Trophoblast cell (in vitro differentiated cells and primary cell): ENCODE measurements at regions not wholly inside any gene's neighbourhood (a gene's known extent, or its start where the extent isn't known, plus 50 kb on each side); places are given as distances from the start of the nearest gene placed in this dataset.

Experiments used
- DNase-seq, 2 donors: peaks; one replicate each; pipeline ENCODE4 v3.0.0-alpha.2; 2016
- H2AFZ ChIP-seq: 2 replicates; pipeline ENCODE4 v1.6.1; 2013; ENCODE audit warnings: low read length, moderate library complexity, mild to moderate bottlenecking; ENCODE audit not compliant: insufficient read depth, poor library complexity
- H2AK5ac ChIP-seq: 2 replicates; pipeline ENCODE4 v1.6.1; 2013; ENCODE audit warnings: mild to moderate bottlenecking, low read length
- H2BK120ac ChIP-seq: 2 replicates; pipeline ENCODE4 v1.6.1; 2013; ENCODE audit warnings: low read length, mild to moderate bottlenecking, moderate library complexity; ENCODE audit not compliant: insufficient read depth, poor library complexity
- H2BK12ac ChIP-seq: 2 replicates; pipeline ENCODE4 v1.6.1; 2013; ENCODE audit warnings: mild to moderate bottlenecking, low read length, moderate library complexity
- H2BK5ac ChIP-seq: 2 replicates; pipeline ENCODE4 v1.6.1; 2013; ENCODE audit warnings: low read length, low read depth, moderate library complexity, mild to moderate bottlenecking; ENCODE audit not compliant: poor library complexity
- H3K14ac ChIP-seq: 2 replicates; pipeline ENCODE4 v1.6.1; 2013; ENCODE audit warnings: mild to moderate bottlenecking, low read length
- H3K18ac ChIP-seq: 2 replicates; pipeline ENCODE4 v1.6.1; 2013; ENCODE audit warnings: mild to moderate bottlenecking, low read length
- H3K23ac ChIP-seq: 2 replicates; pipeline ENCODE4 v1.6.1; 2013; ENCODE audit warnings: low read length
- H3K27ac ChIP-seq: 2 replicates; pipeline ENCODE4 v1.5.1; 2013; ENCODE audit warnings: low read depth, mild to moderate bottlenecking, inconsistent platforms, low read length, moderate library complexity
- H3K27me3 ChIP-seq: 2 replicates; pipeline ENCODE4 v1.6.1; 2013; ENCODE audit warnings: inconsistent platforms, mild to moderate bottlenecking, low read length, moderate library complexity; ENCODE audit not compliant: insufficient read depth
- H3K36me3 ChIP-seq, 2 experiments: 1 replicate in 1 of 2; 2 replicates in 1 of 2; pipeline ENCODE4 v1.6.1; 2013; ENCODE audit warnings: low read length in 2 of 2, mild to moderate bottlenecking in 2 of 2, moderate library complexity in 1 of 2; ENCODE audit not compliant: insufficient read depth in 2 of 2, control insufficient read depth in 1 of 2
- H3K4ac ChIP-seq: 2 replicates; pipeline ENCODE4 v1.6.1; 2013; ENCODE audit warnings: low read depth, mild to moderate bottlenecking, low read length, moderate library complexity
- H3K4me1 ChIP-seq, 2 experiments: 1 replicate in 1 of 2; 2 replicates in 1 of 2; pipeline ENCODE4 v1.6.1; 2013; ENCODE audit warnings: low read length in 2 of 2, mild to moderate bottlenecking in 2 of 2, moderate library complexity in 1 of 2; ENCODE audit not compliant: insufficient read depth in 2 of 2, control insufficient read depth in 1 of 2
- H3K4me2 ChIP-seq: 2 replicates; pipeline ENCODE4 v1.6.1; 2013; ENCODE audit warnings: inconsistent platforms, mild to moderate bottlenecking, low read length, moderate library complexity
- H3K4me3 ChIP-seq: 2 replicates; pipeline ENCODE4 v1.5.1; 2013; ENCODE audit warnings: mild to moderate bottlenecking, low read depth, low read length, inconsistent platforms
- H3K79me1 ChIP-seq: one replicate; pipeline ENCODE4 v1.6.1; 2013; ENCODE audit warnings: low read length
- H3K79me2 ChIP-seq: 2 replicates; pipeline ENCODE4 v1.6.1; 2013; ENCODE audit warnings: low read length, mild to moderate bottlenecking; ENCODE audit not compliant: control insufficient read depth, insufficient read depth, poor library complexity
- H3K9ac ChIP-seq: 2 replicates; pipeline ENCODE4 v1.6.1; 2013; ENCODE audit warnings: mild to moderate bottlenecking, low read length
- H3K9me3 ChIP-seq: 2 replicates; pipeline ENCODE4 v1.6.1; 2013; ENCODE audit warnings: low read depth, mild to moderate bottlenecking, control low read depth, inconsistent platforms, low read length; ENCODE audit not compliant: insufficient read depth
- H4K12ac ChIP-seq: 2 replicates; pipeline ENCODE4 v1.6.1; 2013; ENCODE audit warnings: low read depth, mild to moderate bottlenecking, low read length, moderate library complexity
- H4K8ac ChIP-seq: 2 replicates; pipeline ENCODE4 v1.6.1; 2013; ENCODE audit warnings: low read depth, mild to moderate bottlenecking, low read length, moderate library complexity
- H4K91ac ChIP-seq: one replicate; pipeline ENCODE4 v1.6.1; 2013; ENCODE audit warnings: low read depth, mild to moderate bottlenecking, low read length, moderate library complexity
- WGBS: extraction: QIAGEN DNeasy Blood & Tissue Kit; methylation state at CpG from one replicate; pipeline ENCODE4 v1.1.7; 2013; ENCODE audit warnings: missing lambda C conversion rate; ENCODE audit not compliant: insufficient read length, insufficient coverage; ENCODE audit errors: extremely low coverage; 5-methylcytosine and 5-hydroxymethylcytosine counted together

DNA sequence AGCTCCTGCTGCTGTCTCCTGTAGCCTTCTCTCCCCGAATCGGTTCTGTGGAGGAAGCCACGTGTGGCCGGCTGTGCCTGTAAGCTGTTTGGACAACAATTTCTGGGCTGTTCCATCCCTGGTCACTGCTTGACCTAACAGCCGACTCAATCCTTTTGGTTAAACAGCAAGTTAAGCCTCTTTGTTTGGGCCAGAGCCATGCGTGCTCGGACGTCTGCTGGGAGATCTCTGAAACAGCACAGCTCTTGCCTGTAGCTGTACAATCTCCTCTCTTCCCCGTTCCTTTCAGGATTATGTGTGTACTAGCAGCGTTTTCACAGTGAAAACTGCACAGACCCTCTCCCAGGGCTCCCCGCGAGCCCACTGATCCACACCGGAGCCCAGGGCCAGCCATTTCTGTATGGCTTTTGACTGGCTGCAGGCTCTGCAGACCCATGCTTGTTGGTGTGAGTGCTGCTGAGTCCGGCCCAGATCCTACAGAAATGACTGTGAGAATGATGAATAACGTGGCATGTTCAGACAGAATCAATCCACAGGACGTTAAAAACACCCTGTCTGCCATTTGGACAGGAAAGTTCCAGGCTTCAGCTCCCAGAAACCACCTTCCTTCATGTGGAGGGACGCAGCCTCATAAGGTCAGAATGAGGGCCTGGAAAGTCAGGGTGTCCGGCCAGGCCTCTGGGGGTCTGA is 428.6 kb upstream of the ADARB2 start:
- no CpG with 5 or more reads among the region's 18 CpGs for WGBS
- H3K27ac ChIP-seq = no peak overlapping the region
- H3K4me2 ChIP-seq = no peak overlapping the region
- no peak overlapping the region for H4K91ac ChIP-seq
- no peak overlapping the region for H2BK12ac ChIP-seq
- DNase-seq = no peak
- H3K4ac ChIP-seq = no peak overlapping the region
- no peaks in the 10 kb centered on the region for H3K36me3 ChIP-seq
- no peak overlapping the region for H3K18ac ChIP-seq
- no peak overlapping the region for H2AFZ ChIP-seq
- H2AK5ac ChIP-seq = no peak overlapping the region
- H3K23ac ChIP-seq = no peak overlapping the region
- H3K14ac ChIP-seq = no peak overlapping the region
- H3K79me2 ChIP-seq = no peaks in the 10 kb centered on the region
- no peaks in the 10 kb centered on the region for H3K4me1 ChIP-seq
- no peak overlapping the region for H3K4me3 ChIP-seq
- no peak overlapping the region for H2BK5ac ChIP-seq
- H3K9me3 ChIP-seq = peaks cover 2% of the 10 kb centered on the region
- no peak overlapping the region for H4K12ac ChIP-seq
- H3K9ac ChIP-seq = no peak overlapping the region
- no peak overlapping the region for H4K8ac ChIP-seq
- H3K79me1 ChIP-seq = no peaks in the 10 kb centered on the region
- H3K27me3 ChIP-seq = no peaks in the 10 kb centered on the region
- no peak overlapping the region for H2BK120ac ChIP-seq

DNA sequence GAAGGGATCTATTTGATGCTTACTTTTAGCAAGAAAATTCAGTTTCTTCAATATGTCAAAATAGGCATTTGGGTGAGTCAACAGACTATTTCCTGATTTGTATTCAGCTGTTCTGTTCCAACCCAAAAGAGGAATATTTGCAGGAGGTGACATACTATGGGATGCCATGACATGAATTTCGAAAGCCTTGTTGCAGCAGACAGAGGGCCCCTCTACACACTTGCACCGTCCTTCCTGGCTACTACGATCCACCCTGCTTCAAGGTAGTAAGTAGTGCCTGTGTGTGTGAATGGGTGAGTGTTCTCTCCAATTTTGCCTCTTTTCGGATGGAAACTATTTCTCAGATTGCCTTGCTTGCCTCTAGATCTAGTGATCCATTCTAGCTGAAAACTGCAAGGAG is 413.0 kb upstream of the ADARB2 start:
- H3K23ac ChIP-seq = no peak overlapping the region
- no peaks in the 10 kb centered on the region for H3K36me3 ChIP-seq
- H2BK12ac ChIP-seq = no peak overlapping the region
- peaks cover 0 to 2% of the 10 kb centered on the region in 2 experiments for H3K4me1 ChIP-seq
- no peak overlapping the region for H4K8ac ChIP-seq
- H2AFZ ChIP-seq = no peak overlapping the region
- no peak overlapping the region for H3K4ac ChIP-seq
- H3K9me3 ChIP-seq = no peaks in the 10 kb centered on the region
- no peak overlapping the region for H3K9ac ChIP-seq
- no peak overlapping the region for H2BK5ac ChIP-seq
- H4K91ac ChIP-seq = no peak overlapping the region
- DNase-seq = no peak
- H3K27me3 ChIP-seq = no peaks in the 10 kb centered on the region
- no peak overlapping the region for H2AK5ac ChIP-seq
- no CpG with 5 or more reads among the region's 4 CpGs for WGBS
- H3K14ac ChIP-seq = no peak overlapping the region
- H3K4me2 ChIP-seq = no peak overlapping the region
- no peak overlapping the region for H2BK120ac ChIP-seq
- no peak overlapping the region for H3K4me3 ChIP-seq
- H3K79me1 ChIP-seq = no peaks in the 10 kb centered on the region
- H3K79me2 ChIP-seq = no peaks in the 10 kb centered on the region
- no peak overlapping the region for H3K18ac ChIP-seq
- H4K12ac ChIP-seq = no peak overlapping the region
- no peak overlapping the region for H3K27ac ChIP-seq

DNA sequence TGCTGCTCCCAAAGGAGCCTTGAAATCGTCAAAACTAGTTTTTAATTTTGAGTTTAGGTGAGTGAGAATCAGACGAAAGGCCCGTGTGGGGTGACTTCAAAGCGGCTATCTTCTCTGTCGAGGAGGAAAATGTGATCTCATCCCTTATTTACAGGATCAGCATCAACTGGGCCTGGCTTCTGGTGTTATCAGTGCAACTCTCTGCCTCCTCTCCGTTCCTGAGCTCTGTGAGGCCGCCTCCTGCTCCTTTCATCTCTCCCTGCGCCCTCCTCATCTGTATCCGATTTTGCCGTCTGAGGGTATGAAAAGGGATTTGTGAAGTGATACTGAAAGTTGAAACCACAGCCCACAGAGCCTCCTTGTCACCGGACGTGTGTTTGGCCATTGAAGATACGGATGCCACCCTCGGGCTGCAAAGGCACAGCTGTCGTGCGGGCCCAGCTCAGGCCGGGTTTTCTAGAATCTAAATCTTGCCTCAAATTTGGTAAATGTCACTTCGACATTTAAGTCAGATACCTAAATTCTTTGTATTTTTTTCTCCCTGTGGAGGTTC is 408.7 kb upstream of the ADARB2 start:
- Histone ChIP-seq H3K79me1 (no peaks in the 10 kb centered on the region), H3K79me2 (no peaks in the 10 kb centered on the region), H2AK5ac (no peak overlapping the region), H3K9ac (no peak overlapping the region), H2BK5ac (no peak overlapping the region), H2AFZ (no peak overlapping the region), H4K8ac (no peak overlapping the region), H4K12ac (no peak overlapping the region), H3K4me3 (no peak overlapping the region), H3K14ac (no peak overlapping the region), H2BK120ac (no peak overlapping the region), H2BK12ac (no peak overlapping the region), H3K36me3 (no peaks in the 10 kb centered on the region), H3K9me3 (no peaks in the 10 kb centered on the region), H3K27me3 (no peaks in the 10 kb centered on the region), H3K4me2 (no peak overlapping the region), H3K4me1 (peaks cover 0 to 2% of the 10 kb centered on the region in 2 experiments), H3K18ac (no peak overlapping the region), H3K4ac (no peak overlapping the region), H4K91ac (no peak overlapping the region), H3K23ac (no peak overlapping the region), H3K27ac (no peak overlapping the region)
- DNase-seq = no peak
- no CpG with 5 or more reads among the region's 18 CpGs for WGBS

DNA sequence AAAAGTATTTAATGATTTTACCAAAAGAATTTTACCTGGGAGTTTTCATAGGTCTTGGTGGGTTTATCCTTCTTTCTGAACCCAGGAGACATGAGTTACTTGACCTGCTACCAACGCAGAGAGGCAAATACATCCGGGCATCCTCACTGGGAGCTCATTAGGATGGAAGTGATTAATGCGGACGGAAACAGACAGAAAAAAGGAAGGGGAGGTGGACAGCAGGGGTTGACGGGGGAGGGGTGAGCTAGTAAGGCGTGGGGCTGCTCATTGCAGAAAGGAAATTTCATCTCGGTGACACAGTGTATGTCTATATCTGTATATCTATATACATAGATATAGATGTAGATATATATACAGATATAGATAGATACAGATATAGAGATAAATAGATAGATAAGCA is 408.2 kb upstream of the ADARB2 start:
- H3K14ac ChIP-seq = no peak overlapping the region
- no peaks in the 10 kb centered on the region for H3K27me3 ChIP-seq
- no peak overlapping the region for H4K8ac ChIP-seq
- no CpG with 5 or more reads among the region's 7 CpGs for WGBS
- H3K4me3 ChIP-seq = no peak overlapping the region
- H3K79me2 ChIP-seq = no peaks in the 10 kb centered on the region
- H3K4me1 ChIP-seq = peaks cover 0 to 2% of the 10 kb centered on the region in 2 experiments
- no peaks in the 10 kb centered on the region for H3K36me3 ChIP-seq
- peak overlapping the region; percentile 52 for H3K9ac ChIP-seq
- H3K4me2 ChIP-seq = no peak overlapping the region
- no peak overlapping the region for H3K4ac ChIP-seq
- no peak overlapping the region for H2AK5ac ChIP-seq
- no peaks in the 10 kb centered on the region for H3K9me3 ChIP-seq
- no peak overlapping the region for H4K12ac ChIP-seq
- no peak for DNase-seq
- no peak overlapping the region for H2BK5ac ChIP-seq
- no peak overlapping the region for H4K91ac ChIP-seq
- no peak overlapping the region for H2AFZ ChIP-seq
- H2BK120ac ChIP-seq = no peak overlapping the region
- H3K27ac ChIP-seq = no peak overlapping the region
- H3K23ac ChIP-seq = no peak overlapping the region
- H3K18ac ChIP-seq = no peak overlapping the region
- H3K79me1 ChIP-seq = no peaks in the 10 kb centered on the region
- no peak overlapping the region for H2BK12ac ChIP-seq
